ENCODE measurements at regions not wholly inside any gene's neighbourhood (a gene's known extent, or its start where the extent isn't known, plus 50 kb on each side); places are given as distances from the start of the nearest gene placed in this dataset.

DNA sequence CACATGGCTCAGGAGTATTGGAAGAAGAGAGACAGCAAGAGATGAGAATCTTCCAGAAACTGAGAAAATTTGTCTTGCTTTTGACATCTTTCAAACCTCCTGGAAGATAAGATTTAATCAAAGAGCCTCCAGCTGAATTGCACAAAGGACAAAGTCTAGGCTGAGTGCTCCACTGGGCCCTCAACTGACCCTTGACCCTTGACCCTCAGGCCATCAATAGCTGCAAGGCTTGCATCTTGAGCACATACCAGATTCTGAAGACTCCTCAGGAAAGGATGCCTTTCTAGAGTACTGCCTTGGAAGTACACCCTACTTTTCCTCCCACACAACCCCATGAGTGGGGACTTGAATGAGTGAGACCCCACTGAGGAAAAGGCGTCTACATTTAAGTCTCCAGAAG lies 1125.5 kb downstream of the BCL11A start:
- no peak for TF ChIP-seq CTCF (IDR thresholded peaks at IDR 0.05; ENCODE audit: low read depth, low read length)
- H3K4me3 ChIP-seq (ENCODE audit: low read depth, low read length), result no peak overlapping the region

GRCh38 chr2:59425247-59425646 lies 1128.2 kb downstream of the BCL11A start:
- no peak for TF ChIP-seq CTCF (IDR thresholded peaks at IDR 0.05; ENCODE audit: low read depth, low read length)
- no peak overlapping the region for H3K4me3 ChIP-seq (ENCODE audit: low read depth, low read length)

GRCh38 chr2:59413751-59414570 lies 1139.5 kb downstream of the BCL11A start:
- H3K4me3 ChIP-seq (ENCODE audit: low read depth, low read length), result no peak overlapping the region

DNA sequence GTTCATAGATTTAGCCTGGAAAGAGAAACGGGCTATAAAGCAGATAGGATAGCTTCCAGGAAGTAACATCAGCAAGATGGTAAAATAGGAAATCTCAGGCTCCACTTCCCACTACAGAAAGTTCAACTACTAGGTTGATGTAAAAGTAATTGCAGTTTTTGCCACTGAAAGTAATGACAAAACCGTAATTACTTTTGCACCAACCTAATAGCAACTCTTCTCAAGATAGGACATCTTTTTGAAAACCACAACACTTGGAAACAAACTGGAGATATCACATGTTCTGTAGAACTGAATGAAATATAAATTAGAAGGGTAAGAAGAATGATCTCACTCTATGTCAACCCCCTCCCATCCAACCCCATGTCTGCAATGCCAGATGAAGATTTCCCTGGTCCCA lies 1154.3 kb downstream of the BCL11A start:
- TF ChIP-seq CTCF (IDR thresholded peaks at IDR 0.05; ENCODE audit: low read depth, low read length), result no peak
- no peak overlapping the region for H3K4me3 ChIP-seq (ENCODE audit: low read depth, low read length)

More at GRCh38 chr2:59413751-59414570, 1139.5 kb downstream of the BCL11A start:
- TF ChIP-seq CTCF (IDR thresholded peaks at IDR 0.05; ENCODE audit: low read depth, low read length), result no peak

DNA sequence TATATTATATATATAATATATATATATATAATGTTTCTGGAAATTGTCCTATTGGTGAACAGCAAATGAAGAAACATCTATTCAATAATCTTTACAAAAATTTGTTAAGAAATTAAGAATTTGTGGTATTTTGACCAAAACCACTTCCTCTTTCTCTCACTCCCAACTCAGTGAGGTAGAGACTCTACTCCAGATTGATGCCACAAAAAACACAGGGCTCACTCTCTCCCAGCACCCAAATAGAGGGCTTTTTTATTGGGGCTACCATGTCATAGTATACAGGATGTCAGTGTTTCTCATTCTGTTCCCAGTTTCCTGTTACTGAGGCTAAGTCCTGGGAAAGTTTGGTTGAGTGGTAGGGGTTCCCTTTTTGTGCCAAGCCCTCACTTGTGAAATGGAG lies 1155.4 kb downstream of the BCL11A start:
- no peak overlapping the region for H3K4me3 ChIP-seq (ENCODE audit: low read depth, low read length)
- TF ChIP-seq CTCF (IDR thresholded peaks at IDR 0.05; ENCODE audit: low read depth, low read length), result no peak

DNA sequence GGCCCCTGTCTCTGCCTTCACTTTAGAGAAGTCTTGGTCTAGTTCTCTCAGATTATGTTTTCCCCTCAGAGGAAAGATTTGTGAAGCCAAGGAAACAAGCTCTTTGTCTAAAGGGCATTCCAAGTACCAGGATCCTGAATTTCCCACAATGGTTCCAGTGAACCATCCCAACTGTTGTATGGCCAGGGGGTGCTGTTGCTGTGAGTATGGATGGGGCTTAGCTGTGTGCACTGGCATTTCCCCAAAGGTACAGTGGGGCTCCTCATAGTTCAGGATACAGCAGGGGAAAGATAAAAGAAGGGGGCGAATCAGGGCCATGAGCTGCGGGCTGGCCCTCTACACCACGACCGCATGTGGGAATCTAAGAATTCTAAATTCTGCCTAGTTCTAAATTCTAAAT lies 1154.0 kb upstream of the FANCL start:
- no peak for TF ChIP-seq CTCF (IDR thresholded peaks at IDR 0.05; ENCODE audit: low read depth, low read length)
- H3K4me3 ChIP-seq (ENCODE audit: low read depth, low read length), result no peak overlapping the region

DNA sequence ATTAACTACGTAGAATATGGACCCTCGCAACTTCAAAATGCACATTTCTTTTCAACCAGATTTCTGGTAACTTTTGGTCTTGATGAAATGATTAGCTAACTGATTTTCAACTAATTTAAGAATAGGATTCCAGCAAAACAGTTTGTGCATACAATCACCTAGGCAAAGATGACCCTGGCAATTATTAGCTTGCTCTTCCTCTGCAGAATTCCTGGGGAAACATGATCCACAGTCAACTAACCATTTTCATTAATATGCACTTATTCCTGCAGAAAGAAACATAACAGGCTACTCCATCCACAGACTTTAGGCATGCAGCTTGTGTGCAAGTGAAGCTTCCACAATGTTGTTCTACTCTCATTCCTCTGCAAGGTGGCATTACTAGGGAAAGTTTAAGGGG lies 1150.8 kb upstream of the FANCL start:
- no peak overlapping the region for H3K4me3 ChIP-seq (ENCODE audit: low read depth, low read length)
- TF ChIP-seq CTCF (IDR thresholded peaks at IDR 0.05; ENCODE audit: low read depth, low read length), result no peak

All from WI38 (cell line).